ENCODE measurements at regions not wholly inside any gene's neighbourhood (a gene's known extent, or its start where the extent isn't known, plus 50 kb on each side); places are given as distances from the start of the nearest gene placed in this dataset.
"Not testable (repeated sequence)": the region's sequence is repeated elsewhere in the genome, so short reads cannot be mapped to it uniquely, and the experiment has no call there.

- Histone ChIP-seq H3K4me3 (no peak overlapping the region), H3K27ac (replicated peaks in 1 of 4) (no peak overlapping the region), H3K4me1 (no peaks in the 10 kb centered on the region), H3K9me3 (no peaks in the 10 kb centered on the region), H3K27me3 (no peaks in the 10 kb centered on the region), H3K36me3 (no peaks in the 10 kb centered on the region)
- DNase-seq (ENCODE audit: extremely low spot score) = no peak
- 50% methylated on average over 4 of the region's 4 CpGs for WGBS
- TF ChIP-seq EP300 (IDR thresholded peaks at IDR 0.05) (no peak), POLR2A (IDR thresholded peaks at IDR 0.05; ENCODE audit: low read depth) (no peak), POLR2AphosphoS5 (IDR thresholded peaks at IDR 0.05) (no peak), CTCF (IDR thresholded peaks at IDR 0.05) (no peak)
- intact Hi-C loops (cut with DNase I) = no loop called here
Observed at GRCh38 chr7:150003304-150003810, 129.6 kb downstream of the ATP6V0E2 start.

GRCh38 chr7:150003973-150004372, 130.2 kb downstream of the ATP6V0E2 start:
- H3K4me3 ChIP-seq; H3K27ac ChIP-seq (replicated peaks in 1 of 4); H3K9me3 ChIP-seq; H3K27me3 ChIP-seq; H3K4me1 ChIP-seq; H3K36me3 ChIP-seq; DNase-seq (ENCODE audit: extremely low spot score); intact Hi-C loops (cut with DNase I): not testable (repeated sequence)
- 82% methylated on average over 2 of the region's 2 CpGs for WGBS

GRCh38 chr7:150004843-150005242, 131.1 kb downstream of the ATP6V0E2 start:
- H3K4me3 ChIP-seq; H3K27ac ChIP-seq (replicated peaks in 1 of 4): not testable (repeated sequence)

GRCh38 chr7:150009620-150010303, 136.0 kb downstream of the ATP6V0E2 start:
- WGBS = 74% methylated on average over 3 of the region's 9 CpGs
- H3K27ac ChIP-seq (replicated peaks in 1 of 4); DNase-seq (ENCODE audit: extremely low spot score); H3K9me3 ChIP-seq; H3K36me3 ChIP-seq; intact Hi-C loops (cut with DNase I); H3K27me3 ChIP-seq; H3K4me3 ChIP-seq; H3K4me1 ChIP-seq: not testable (repeated sequence)

More at GRCh38 chr7:150004843-150005242, 131.1 kb downstream of the ATP6V0E2 start:
- H3K4me1 ChIP-seq; intact Hi-C loops (cut with DNase I); H3K9me3 ChIP-seq; H3K27me3 ChIP-seq; H3K36me3 ChIP-seq; DNase-seq (ENCODE audit: extremely low spot score): not testable (repeated sequence)
- 91% methylated on average over 4 of the region's 4 CpGs for WGBS

- H3K27me3 ChIP-seq; H3K27ac ChIP-seq (replicated peaks in 1 of 4); intact Hi-C loops (cut with DNase I); H3K4me1 ChIP-seq; H3K4me3 ChIP-seq; H3K9me3 ChIP-seq; H3K36me3 ChIP-seq; DNase-seq (ENCODE audit: extremely low spot score): not testable (repeated sequence)
- WGBS = 83% methylated on average over 3 of the region's 3 CpGs
Observed at GRCh38 chr7:150016651-150017189, 143.0 kb downstream of the ATP6V0E2 start.

DNA sequence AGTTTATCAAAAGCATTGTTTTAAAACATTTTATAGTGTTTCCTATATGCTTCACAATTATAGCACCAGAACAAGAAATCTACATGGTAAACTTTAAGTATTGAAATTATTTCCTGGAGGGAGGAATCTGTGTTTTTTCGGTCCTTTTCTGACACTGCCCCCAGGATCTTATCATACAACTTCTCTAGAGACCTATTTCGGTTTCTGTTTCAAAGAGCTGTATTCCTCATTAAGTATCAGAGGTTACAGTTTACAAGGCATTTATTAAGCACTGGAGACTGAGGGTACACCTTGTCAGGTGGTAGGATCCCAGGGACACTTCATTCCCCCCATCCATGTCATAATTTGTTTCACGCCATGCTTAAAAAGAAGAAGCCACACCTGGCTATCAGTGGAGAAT, 146.4 kb downstream of the ATP6V0E2 start:
- DNase-seq (ENCODE audit: extremely low spot score); intact Hi-C loops (cut with DNase I); H3K36me3 ChIP-seq; H3K9me3 ChIP-seq; H3K4me1 ChIP-seq; H3K27me3 ChIP-seq; H3K4me3 ChIP-seq; H3K27ac ChIP-seq (replicated peaks in 1 of 4): not testable (repeated sequence)
- WGBS = 84% methylated on average over 3 of the region's 3 CpGs

DNA sequence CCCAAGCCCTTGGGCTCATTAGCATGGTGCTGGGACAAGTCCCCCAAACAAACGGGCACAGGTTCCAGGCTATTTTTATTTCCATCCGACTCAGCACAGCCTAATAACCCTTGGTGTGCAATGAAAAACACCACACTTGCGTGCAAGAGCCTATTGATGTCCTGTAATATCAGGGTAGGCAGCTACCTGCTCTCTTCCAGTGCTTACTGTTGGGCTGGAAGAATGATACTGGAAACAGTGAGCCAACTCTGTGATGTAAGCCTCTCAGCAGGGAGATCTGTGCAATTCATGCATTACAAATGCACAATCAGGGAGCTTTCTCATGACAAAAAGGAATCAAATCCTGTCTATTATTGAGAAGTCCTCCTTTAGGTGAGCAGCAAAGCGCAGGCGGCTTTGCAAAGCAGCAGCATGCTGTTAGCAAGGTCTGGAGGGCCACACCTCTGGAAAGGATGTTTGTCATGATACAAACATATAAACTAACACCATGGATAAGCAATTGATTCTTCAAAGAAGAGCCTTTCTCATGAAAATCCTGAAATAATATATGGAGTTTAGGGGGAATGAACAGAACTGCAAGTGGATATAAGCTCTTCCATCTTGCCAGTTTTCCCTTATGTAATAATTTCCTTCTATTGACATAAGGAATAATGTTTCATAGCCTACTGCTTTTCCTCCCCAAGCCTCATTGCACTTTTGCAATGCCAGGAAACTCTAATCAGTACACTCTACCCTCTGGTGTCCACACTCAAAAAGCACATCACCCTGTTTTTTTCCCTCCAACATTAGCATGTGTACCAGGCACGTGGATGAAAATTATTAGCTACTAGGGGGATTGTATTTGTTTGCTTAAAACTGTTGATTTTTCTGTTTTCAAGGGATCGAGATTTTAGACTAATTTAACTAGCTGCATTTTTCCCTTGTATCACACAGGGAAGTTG, 151.1 kb downstream of the ATP6V0E2 start:
- H3K27me3 ChIP-seq = not testable (repeated sequence)
- 86% methylated on average over 4 of the region's 7 CpGs for WGBS

GRCh38 chr7:150025802-150026201, 152.0 kb downstream of the ATP6V0E2 start:
- 40% methylated on average over 1 of the region's 7 CpGs for WGBS
- H3K36me3 ChIP-seq; H3K27me3 ChIP-seq; DNase-seq (ENCODE audit: extremely low spot score); H3K9me3 ChIP-seq; intact Hi-C loops (cut with DNase I); H3K4me1 ChIP-seq; H3K27ac ChIP-seq (replicated peaks in 1 of 4); H3K4me3 ChIP-seq: not testable (repeated sequence)

More for the DNA sequence above, 151.1 kb downstream of the ATP6V0E2 start:
- H3K36me3 ChIP-seq; H3K9me3 ChIP-seq; intact Hi-C loops (cut with DNase I); H3K4me1 ChIP-seq; H3K27ac ChIP-seq (replicated peaks in 1 of 4); H3K4me3 ChIP-seq; DNase-seq (ENCODE audit: extremely low spot score): not testable (repeated sequence)

DNA sequence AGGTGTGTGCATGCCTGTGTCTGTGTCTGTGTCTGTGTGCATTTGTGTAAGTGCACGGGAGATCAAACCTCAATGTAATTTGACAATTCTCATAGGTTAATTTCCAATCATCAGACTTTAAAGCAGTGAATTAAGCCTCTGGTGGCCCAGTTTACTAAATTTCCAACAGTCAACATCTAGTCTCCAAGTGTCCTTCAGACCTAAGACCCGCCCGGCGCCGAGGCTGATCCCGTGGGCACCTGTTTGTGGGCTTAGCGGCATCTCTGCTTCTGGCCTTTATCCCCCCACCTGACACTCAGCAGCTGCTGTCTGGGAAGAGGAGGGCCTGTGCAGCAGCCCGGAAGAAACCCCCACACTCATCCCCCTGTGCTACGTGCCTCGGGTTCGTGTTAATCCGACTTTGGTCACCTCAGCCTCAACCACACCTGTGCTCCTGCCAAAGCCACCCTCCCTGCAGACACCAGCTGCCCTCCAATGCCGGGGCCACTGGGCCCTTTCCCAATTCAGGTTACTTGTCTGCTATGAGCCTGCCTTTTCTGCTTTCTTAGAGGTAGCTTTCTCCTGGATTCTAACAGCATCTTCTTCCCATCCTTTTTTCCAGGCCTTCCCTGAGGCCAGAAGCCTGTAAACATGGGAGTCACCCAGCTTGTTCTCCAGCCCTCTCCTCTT, 154.7 kb downstream of the ATP6V0E2 start:
- H3K4me3 ChIP-seq; H3K36me3 ChIP-seq; H3K9me3 ChIP-seq; intact Hi-C loops (cut with DNase I); H3K4me1 ChIP-seq; H3K27me3 ChIP-seq; H3K27ac ChIP-seq (replicated peaks in 1 of 4); DNase-seq (ENCODE audit: extremely low spot score): not testable (repeated sequence)
- 71% methylated on average over 12 of the region's 13 CpGs for WGBS

DNA sequence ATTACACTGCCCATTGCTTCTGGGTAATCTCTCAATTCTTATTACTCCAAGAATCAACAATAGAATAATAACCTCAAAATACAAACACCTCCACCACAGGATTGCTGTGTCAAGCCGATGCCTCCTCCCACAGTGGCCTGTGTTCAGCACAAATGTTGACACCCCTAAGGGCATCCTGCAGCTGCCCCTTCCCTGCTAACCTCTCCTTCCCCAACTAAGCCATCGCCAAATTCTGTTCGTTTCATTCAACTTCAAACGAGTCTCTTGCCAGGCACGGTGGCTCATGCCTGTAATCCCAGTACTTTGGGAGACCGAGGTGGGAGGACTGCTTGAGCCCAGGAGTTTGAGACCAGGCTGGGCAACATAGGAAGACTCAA, 155.2 kb downstream of the ATP6V0E2 start:
- intact Hi-C loops (cut with DNase I); H3K27ac ChIP-seq (replicated peaks in 1 of 4); DNase-seq (ENCODE audit: extremely low spot score); H3K27me3 ChIP-seq; H3K4me1 ChIP-seq; H3K9me3 ChIP-seq; H3K4me3 ChIP-seq; H3K36me3 ChIP-seq: not testable (repeated sequence)
- 78% methylated on average over 5 of the region's 6 CpGs for WGBS

All from esophagus muscularis mucosa (tissue), 4 donors.